NCI-H82 treated with DMSO at 0.1 percent for 48 hours (cell line): ENCODE measurements at regions not wholly inside any gene's neighbourhood (a gene's known extent, or its start where the extent isn't known, plus 50 kb on each side); places are given as distances from the start of the nearest gene placed in this dataset.

Experiments
- DNase-seq: peaks from one replicate; lab custom pipeline; 2025; ENCODE audit not compliant: unreplicated experiment; lab: John Stamatoyannopoulos, UW

GRCh38 chr4:55753856-55754255 lies 65.7 kb upstream of the EXOC1L start:
- DNase-seq: no peak

- DNase-seq: no peak
These were observed 64.7 kb upstream of the EXOC1L start for GRCh38 chr4:55754754-55755350.

DNA sequence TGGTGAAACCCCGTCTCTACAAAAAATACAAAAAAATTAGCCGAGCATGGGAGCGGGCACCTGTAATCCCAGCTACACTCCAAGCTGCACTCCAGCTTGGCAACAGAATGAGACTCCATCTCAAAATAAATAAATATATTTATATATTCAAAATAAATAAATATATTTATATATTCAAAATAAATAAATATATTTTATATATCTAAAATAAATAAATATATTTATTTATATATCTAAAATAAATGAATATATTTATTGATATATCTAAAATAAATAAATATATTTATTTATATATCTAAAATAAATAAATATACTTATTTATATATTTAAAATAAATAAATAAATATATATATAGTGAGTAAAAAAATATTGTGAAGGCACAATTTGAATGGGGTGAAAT lies 63.4 kb upstream of the EXOC1L start:
- DNase-seq: no peak

- no peak for DNase-seq
These were observed 62.1 kb upstream of the EXOC1L start for GRCh38 chr4:55757356-55757952.

- no peak for DNase-seq
These were observed 61.5 kb upstream of the EXOC1L start for GRCh38 chr4:55758066-55758465.

DNA sequence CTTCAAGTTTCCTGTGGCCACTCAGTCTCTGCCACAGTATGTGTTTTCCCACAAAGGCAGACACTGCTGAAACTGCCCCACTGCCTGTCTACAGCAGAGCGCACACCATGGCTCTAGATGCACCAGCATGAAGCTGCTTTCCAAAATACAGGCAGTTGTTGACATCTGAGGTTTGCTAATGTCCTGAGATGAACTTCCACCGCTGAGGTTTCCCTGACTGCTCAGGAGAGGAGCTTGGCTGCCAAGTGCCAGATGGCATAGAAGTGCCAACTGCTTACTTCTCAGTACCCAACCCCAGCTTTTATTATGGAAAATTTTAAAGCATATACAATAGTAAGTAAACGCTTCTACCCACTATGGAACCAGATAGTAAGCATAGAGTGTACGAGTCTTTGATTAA lies 61.0 kb upstream of the EXOC1L start:
- no peak for DNase-seq

DNA sequence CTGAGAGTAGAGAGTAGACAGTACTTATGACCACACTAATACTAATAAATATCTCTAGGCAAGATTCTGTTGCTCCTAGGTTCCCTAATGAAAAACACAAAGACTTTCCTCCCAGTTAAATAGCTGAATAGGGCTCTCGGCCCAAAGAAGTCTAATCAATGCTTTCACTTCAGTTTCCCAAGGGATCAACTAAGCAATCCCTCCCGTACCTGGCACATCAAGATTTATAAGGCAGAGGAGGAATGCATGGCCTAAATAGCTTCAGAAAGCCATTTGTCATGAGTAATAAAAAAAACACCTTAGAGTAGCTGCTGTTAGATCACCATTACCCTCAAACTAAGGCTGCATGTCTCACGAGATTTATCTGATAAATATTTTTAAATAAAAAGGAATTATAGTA lies 56.8 kb upstream of the EXOC1L start:
- DNase-seq: no peak

DNA sequence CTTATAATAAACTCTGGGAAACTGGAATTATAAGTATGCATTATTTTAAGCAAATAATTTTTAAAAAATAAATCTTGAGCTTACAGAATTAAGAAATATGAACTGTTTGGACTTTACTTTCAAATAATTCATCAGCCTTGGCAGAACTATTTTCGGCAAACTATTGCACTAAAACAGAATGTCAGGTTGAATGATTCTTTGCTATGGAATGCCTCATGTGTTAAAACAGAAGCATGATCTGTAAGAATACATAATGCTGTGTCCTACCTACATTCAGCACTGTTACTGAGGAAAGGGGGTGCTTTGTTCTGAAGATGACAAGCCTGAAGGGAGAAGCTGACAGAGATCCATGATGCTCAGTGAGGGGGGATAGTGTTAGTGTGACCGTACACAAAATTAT lies 55.6 kb upstream of the EXOC1L start:
- no peak for DNase-seq

DNA sequence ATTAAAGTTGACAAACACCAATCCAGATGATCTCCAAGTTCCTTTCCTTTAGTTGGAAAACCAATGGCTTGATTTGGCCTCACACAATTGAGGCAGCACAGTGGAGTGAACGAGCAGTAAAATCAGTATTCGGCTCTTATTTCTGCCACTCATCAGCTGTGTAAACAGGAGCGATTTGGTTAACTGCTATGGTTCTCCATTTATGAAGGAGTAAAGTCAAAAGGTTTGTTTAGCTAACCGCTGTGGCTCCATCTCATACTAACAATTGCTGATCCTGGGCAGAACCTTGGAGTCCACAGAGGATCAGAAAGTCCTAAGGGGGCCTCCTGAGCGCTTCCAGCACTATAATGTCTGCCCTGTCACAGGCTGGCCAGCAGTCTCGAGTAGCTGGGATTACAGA lies 54.5 kb upstream of the EXOC1L start:
- no peak for DNase-seq

- peak; percentile 26 for DNase-seq
These were observed 51.3 kb upstream of the EXOC1L start for GRCh38 chr4:55768291-55768690.
